ENCODE measurements at regions not wholly inside any gene's neighbourhood (a gene's known extent, or its start where the extent isn't known, plus 50 kb on each side); places are given as distances from the start of the nearest gene placed in this dataset.
A peak's percentile ranks its signal among the peaks of the same experiment; 100 is the strongest.

DNA sequence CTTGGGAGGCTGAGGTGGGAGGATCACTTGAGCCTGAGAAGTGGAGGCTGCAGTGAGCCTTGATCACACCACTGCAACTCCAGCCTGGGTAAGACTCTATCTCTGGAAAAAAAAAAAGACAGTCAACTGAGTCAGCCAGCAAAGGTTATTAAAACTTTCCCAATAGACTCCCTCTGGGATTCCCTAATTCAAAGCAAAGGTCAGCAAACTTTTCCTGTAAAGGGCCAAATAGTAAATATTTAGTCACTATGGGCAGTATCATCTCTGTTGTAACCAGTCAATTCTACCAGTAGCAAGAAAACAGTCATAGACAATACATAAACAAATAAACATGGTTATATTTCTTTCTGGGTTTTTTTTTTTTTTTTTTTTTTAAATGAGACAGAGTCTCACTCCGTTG is 122.5 kb downstream of the IPO8 start:
- TF ChIP-seq, protein P1, sequence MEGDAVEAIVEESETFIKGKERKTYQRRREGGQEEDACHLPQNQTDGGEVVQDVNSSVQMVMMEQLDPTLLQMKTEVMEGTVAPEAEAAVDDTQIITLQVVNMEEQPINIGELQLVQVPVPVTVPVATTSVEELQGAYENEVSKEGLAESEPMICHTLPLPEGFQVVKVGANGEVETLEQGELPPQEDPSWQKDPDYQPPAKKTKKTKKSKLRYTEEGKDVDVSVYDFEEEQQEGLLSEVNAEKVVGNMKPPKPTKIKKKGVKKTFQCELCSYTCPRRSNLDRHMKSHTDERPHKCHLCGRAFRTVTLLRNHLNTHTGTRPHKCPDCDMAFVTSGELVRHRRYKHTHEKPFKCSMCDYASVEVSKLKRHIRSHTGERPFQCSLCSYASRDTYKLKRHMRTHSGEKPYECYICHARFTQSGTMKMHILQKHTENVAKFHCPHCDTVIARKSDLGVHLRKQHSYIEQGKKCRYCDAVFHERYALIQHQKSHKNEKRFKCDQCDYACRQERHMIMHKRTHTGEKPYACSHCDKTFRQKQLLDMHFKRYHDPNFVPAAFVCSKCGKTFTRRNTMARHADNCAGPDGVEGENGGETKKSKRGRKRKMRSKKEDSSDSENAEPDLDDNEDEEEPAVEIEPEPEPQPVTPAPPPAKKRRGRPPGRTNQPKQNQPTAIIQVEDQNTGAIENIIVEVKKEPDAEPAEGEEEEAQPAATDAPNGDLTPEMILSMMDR (IDR thresholded peaks at IDR 0.05; ENCODE audit: low read depth, low read length, missing input control) = no peak
- TF ChIP-seq TAF1 (conservative IDR thresholded peaks at IDR 0.05) (no peak), HNF4G (IDR thresholded peaks at IDR 0.05) (no peak), HNF4A (conservative IDR thresholded peaks at IDR 0.05) (peak; percentile 52 to 69), JUND (IDR thresholded peaks at IDR 0.05) (peak; percentile 31 to 64), SP1 (IDR thresholded peaks at IDR 0.05) (peak; percentile 58), EGR1 (IDR thresholded peaks at IDR 0.05; ENCODE audit: low read depth in 2 of 2) (no peak), FOXA2 (IDR thresholded peaks at IDR 0.05) (peak; percentile 22), RXRA (IDR thresholded peaks at IDR 0.05) (peak; percentile 79 to 85), YY1 (IDR thresholded peaks at IDR 0.05) (peak; percentile 30), GABPA (IDR thresholded peaks at IDR 0.05 in 1 of 2, conservative IDR thresholded peaks at IDR 0.05 in 1 of 2) (no peak)
- TF ChIP-seq, protein P2, sequence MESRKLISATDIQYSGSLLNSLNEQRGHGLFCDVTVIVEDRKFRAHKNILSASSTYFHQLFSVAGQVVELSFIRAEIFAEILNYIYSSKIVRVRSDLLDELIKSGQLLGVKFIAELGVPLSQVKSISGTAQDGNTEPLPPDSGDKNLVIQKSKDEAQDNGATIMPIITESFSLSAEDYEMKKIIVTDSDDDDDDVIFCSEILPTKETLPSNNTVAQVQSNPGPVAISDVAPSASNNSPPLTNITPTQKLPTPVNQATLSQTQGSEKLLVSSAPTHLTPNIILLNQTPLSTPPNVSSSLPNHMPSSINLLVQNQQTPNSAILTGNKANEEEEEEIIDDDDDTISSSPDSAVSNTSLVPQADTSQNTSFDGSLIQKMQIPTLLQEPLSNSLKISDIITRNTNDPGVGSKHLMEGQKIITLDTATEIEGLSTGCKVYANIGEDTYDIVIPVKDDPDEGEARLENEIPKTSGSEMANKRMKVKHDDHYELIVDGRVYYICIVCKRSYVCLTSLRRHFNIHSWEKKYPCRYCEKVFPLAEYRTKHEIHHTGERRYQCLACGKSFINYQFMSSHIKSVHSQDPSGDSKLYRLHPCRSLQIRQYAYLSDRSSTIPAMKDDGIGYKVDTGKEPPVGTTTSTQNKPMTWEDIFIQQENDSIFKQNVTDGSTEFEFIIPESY (IDR thresholded peaks at IDR 0.05) = peak; percentile 23
- TF ChIP-seq, protein P3, sequence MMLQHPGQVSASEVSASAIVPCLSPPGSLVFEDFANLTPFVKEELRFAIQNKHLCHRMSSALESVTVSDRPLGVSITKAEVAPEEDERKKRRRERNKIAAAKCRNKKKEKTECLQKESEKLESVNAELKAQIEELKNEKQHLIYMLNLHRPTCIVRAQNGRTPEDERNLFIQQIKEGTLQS (IDR thresholded peaks at IDR 0.05) = no peak
- TF ChIP-seq, protein P4, sequence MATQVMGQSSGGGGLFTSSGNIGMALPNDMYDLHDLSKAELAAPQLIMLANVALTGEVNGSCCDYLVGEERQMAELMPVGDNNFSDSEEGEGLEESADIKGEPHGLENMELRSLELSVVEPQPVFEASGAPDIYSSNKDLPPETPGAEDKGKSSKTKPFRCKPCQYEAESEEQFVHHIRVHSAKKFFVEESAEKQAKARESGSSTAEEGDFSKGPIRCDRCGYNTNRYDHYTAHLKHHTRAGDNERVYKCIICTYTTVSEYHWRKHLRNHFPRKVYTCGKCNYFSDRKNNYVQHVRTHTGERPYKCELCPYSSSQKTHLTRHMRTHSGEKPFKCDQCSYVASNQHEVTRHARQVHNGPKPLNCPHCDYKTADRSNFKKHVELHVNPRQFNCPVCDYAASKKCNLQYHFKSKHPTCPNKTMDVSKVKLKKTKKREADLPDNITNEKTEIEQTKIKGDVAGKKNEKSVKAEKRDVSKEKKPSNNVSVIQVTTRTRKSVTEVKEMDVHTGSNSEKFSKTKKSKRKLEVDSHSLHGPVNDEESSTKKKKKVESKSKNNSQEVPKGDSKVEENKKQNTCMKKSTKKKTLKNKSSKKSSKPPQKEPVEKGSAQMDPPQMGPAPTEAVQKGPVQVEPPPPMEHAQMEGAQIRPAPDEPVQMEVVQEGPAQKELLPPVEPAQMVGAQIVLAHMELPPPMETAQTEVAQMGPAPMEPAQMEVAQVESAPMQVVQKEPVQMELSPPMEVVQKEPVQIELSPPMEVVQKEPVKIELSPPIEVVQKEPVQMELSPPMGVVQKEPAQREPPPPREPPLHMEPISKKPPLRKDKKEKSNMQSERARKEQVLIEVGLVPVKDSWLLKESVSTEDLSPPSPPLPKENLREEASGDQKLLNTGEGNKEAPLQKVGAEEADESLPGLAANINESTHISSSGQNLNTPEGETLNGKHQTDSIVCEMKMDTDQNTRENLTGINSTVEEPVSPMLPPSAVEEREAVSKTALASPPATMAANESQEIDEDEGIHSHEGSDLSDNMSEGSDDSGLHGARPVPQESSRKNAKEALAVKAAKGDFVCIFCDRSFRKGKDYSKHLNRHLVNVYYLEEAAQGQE (IDR thresholded peaks at IDR 0.05) = peak; percentile 28
- TF ChIP-seq, protein P5, sequence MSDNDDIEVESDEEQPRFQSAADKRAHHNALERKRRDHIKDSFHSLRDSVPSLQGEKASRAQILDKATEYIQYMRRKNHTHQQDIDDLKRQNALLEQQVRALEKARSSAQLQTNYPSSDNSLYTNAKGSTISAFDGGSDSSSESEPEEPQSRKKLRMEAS (IDR thresholded peaks at IDR 0.05) = peak; percentile 21

More for the DNA sequence above, 122.5 kb downstream of the IPO8 start:
- H3K36me3 ChIP-seq (ENCODE audit: control insufficient read depth in 4 of 4, insufficient read depth in 3 of 4, low read depth in 1 of 4, low read length in 3 of 4) = no peaks in the 10 kb centered on the region
- peaks cover 0 to 14% (median 4%) of the 10 kb centered on the region in 4 donors for H3K4me1 ChIP-seq (ENCODE audit: control insufficient read depth in 4 of 4, insufficient read depth in 4 of 4, low read length in 3 of 4)
- H3K4me3 ChIP-seq (ENCODE audit: low read depth in 1 of 3, low read length in 3 of 3) = no peak overlapping the region
- 36% methylated on average over 1 of the region's 1 CpG for WGBS
- no peaks in the 10 kb centered on the region for H3K27me3 ChIP-seq (ENCODE audit: control insufficient read depth in 4 of 4, insufficient read depth in 4 of 4, low read length in 3 of 4)
- peak overlapping the region in 1 of 2 donors; percentile 32 for H3K27ac ChIP-seq (ENCODE audit: low read depth in 1 of 2, low read length in 2 of 2)
- no peak overlapping the region for H3K9ac ChIP-seq (ENCODE audit: low read depth in 1 of 2, low read length in 2 of 2)
- H3K9me3 ChIP-seq (ENCODE audit: control insufficient read depth in 4 of 4, low read length in 3 of 4) = no peaks in the 10 kb centered on the region
- DNase-seq (ENCODE audit: low spot score) = no peak
